ENCODE measurements at regions not wholly inside any gene's neighbourhood (a gene's known extent, or its start where the extent isn't known, plus 50 kb on each side); places are given as distances from the start of the nearest gene placed in this dataset.

GRCh38 chr2:221070106-221070505, 502.0 kb downstream of the EPHA4 start:
- no peak for DNase-seq
- ATAC-seq = no peak
- intact Hi-C loops (cut with micrococcal nuclease) = no loop called here

- DNase-seq (no peak), ATAC-seq (peak; percentile 98)
- intact Hi-C loops (cut with micrococcal nuclease) = no loop called here
Observed at GRCh38 chr2:221073326-221074049, 498.6 kb downstream of the EPHA4 start.

GRCh38 chr2:221074238-221074637, 497.9 kb downstream of the EPHA4 start:
- ATAC-seq = peak; percentile 18

GRCh38 chr2:221075203-221075602, 496.9 kb downstream of the EPHA4 start:
- no peak for ATAC-seq
- DNase-seq = no peak
- intact Hi-C loops (cut with micrococcal nuclease) = no loop called here

More at GRCh38 chr2:221074238-221074637, 497.9 kb downstream of the EPHA4 start:
- no peak for DNase-seq
- intact Hi-C loops (cut with micrococcal nuclease) = no loop called here

GRCh38 chr2:221077251-221077650, 494.9 kb downstream of the EPHA4 start:
- ATAC-seq (no peak), DNase-seq (no peak)
- intact Hi-C loops (cut with micrococcal nuclease) = no loop called here

GRCh38 chr2:221077799-221078198, 494.3 kb downstream of the EPHA4 start:
- ATAC-seq (no peak), DNase-seq (no peak)
- intact Hi-C loops (cut with micrococcal nuclease) = no loop called here

- DNase-seq = no peak
- no peak for ATAC-seq
- intact Hi-C loops (cut with micrococcal nuclease) = no loop called here
Observed at GRCh38 chr2:221085341-221085900, 486.7 kb downstream of the EPHA4 start.

GRCh38 chr2:221085936-221086335, 486.2 kb downstream of the EPHA4 start:
- intact Hi-C loops (cut with micrococcal nuclease) = no loop called here
- ATAC-seq = no peak
- no peak for DNase-seq

GRCh38 chr2:221087779-221088178, 484.3 kb downstream of the EPHA4 start:
- ATAC-seq = no peak
- intact Hi-C loops (cut with micrococcal nuclease) = no loop called here
- DNase-seq = no peak

GRCh38 chr2:221088506-221088905, 483.6 kb downstream of the EPHA4 start:
- DNase-seq (no peak), ATAC-seq (no peak)
- intact Hi-C loops (cut with micrococcal nuclease) = no loop called here

- intact Hi-C loops (cut with micrococcal nuclease) = no loop called here
- DNase-seq = no peak
- ATAC-seq = no peak
Observed at GRCh38 chr2:221095356-221095755, 476.7 kb downstream of the EPHA4 start.

GRCh38 chr2:221096706-221097567, 475.2 kb downstream of the EPHA4 start:
- ATAC-seq (no peak), DNase-seq (no peak)
- intact Hi-C loops (cut with micrococcal nuclease) = no loop called here

- no peak for ATAC-seq
- intact Hi-C loops (cut with micrococcal nuclease) = no loop called here
- no peak for DNase-seq
Observed at GRCh38 chr2:221097568-221097915, 474.6 kb downstream of the EPHA4 start.

GRCh38 chr2:221097949-221098348, 474.2 kb downstream of the EPHA4 start:
- ATAC-seq = no peak
- no peak for DNase-seq
- intact Hi-C loops (cut with micrococcal nuclease) = no loop called here

GRCh38 chr2:221100467-221101089, 471.5 kb downstream of the EPHA4 start:
- intact Hi-C loops (cut with micrococcal nuclease) = loop anchor here (10.0 kb wide), 1 partner anchor 474 kb away; the partner anchor contains the start of gene EPHA4
- ATAC-seq = no peak

GRCh38 chr2:221102896-221103688, 469.0 kb downstream of the EPHA4 start:
- DNase-seq (no peak), ATAC-seq (no peak)
- intact Hi-C loops (cut with micrococcal nuclease) = loop anchor here (10.0 kb wide), 1 partner anchor 472 kb away; the partner anchor contains the start of gene EPHA4

More at GRCh38 chr2:221100467-221101089, 471.5 kb downstream of the EPHA4 start:
- no peak for DNase-seq

GRCh38 chr2:221103930-221104329, 468.2 kb downstream of the EPHA4 start:
- DNase-seq = no peak
- ATAC-seq = peak; percentile 45
- intact Hi-C loops (cut with micrococcal nuclease) = loop anchor here (10.0 kb wide), 1 partner anchor 471 kb away; the partner anchor contains the start of gene EPHA4

- intact Hi-C loops (cut with micrococcal nuclease) = loop anchor here (10.0 kb wide), 1 partner anchor 470 kb away; the partner anchor contains the start of gene EPHA4
- ATAC-seq (peak; percentile 99), DNase-seq (peak; percentile 91)
Observed at GRCh38 chr2:221104361-221104811, 467.7 kb downstream of the EPHA4 start.

All from left ventricle myocardium superior (tissue), 1 donor.